Liver (tissue), 8 donors: ENCODE measurements at regions not wholly inside any gene's neighbourhood (a gene's known extent, or its start where the extent isn't known, plus 50 kb on each side); places are given as distances from the start of the nearest gene placed in this dataset.

ENCODE experiments used
- DNase-seq: peaks from one replicate; pipeline ENCODE4 v3.0.0-alpha.2; 2017; ENCODE audit warnings: low spot score
- H3K27ac ChIP-seq, 2 donors: one replicate each; pipeline ENCODE4 v1.7.0; 2013; ENCODE audit warnings: inconsistent platforms in 2 of 2, low read length in 2 of 2, control low read depth in 1 of 2, low read depth in 1 of 2, mild to moderate bottlenecking in 1 of 2
- H3K27me3 ChIP-seq, 4 donors: one replicate each; pipeline versions ENCODE4 v1.6.1 to v1.7.0; 2013; ENCODE audit warnings: low read length in 3 of 4, inconsistent platforms in 1 of 4, mild to moderate bottlenecking in 1 of 4, moderate library complexity in 1 of 4; ENCODE audit not compliant: control insufficient read depth in 4 of 4, insufficient read depth in 4 of 4
- H3K36me3 ChIP-seq, 4 donors: one replicate each; pipeline versions ENCODE4 v1.6.1 to v1.7.0; 2013; ENCODE audit warnings: low read length in 3 of 4, mild to moderate bottlenecking in 3 of 4, low read depth in 1 of 4, moderate library complexity in 1 of 4; ENCODE audit not compliant: control insufficient read depth in 4 of 4, insufficient read depth in 3 of 4
- H3K4me1 ChIP-seq, 4 donors: one replicate each; pipeline versions ENCODE4 v1.6.1 to v1.7.0; 2013; ENCODE audit warnings: low read length in 3 of 4, mild to moderate bottlenecking in 3 of 4, moderate library complexity in 1 of 4; ENCODE audit not compliant: control insufficient read depth in 4 of 4, insufficient read depth in 4 of 4
- H3K4me3 ChIP-seq, 3 donors: one replicate each; pipeline versions ENCODE4 v1.6.1 to v1.7.0; 2013; ENCODE audit warnings: low read length in 3 of 3, control low read depth in 1 of 3, low read depth in 1 of 3, mild to moderate bottlenecking in 1 of 3
- H3K9ac ChIP-seq, 2 donors: one replicate each; pipeline ENCODE4 v1.7.0; 2013; ENCODE audit warnings: low read length in 2 of 2, mild to moderate bottlenecking in 2 of 2, moderate library complexity in 2 of 2, control low read depth in 1 of 2, low read depth in 1 of 2
- H3K9me3 ChIP-seq, 4 donors: one replicate each; pipeline versions ENCODE4 v1.6.1 to v1.7.0; 2013; ENCODE audit warnings: low read length in 3 of 4; ENCODE audit not compliant: control insufficient read depth in 4 of 4
- ATF3 ChIP-seq: IDR thresholded peaks from 2 replicates; pipeline ENCODE4 v1.6.1; 2016; ENCODE audit warnings: antibody characterized with exemption
- CTCF ChIP-seq: fragments of 150-350 bp; IDR thresholded peaks from 2 replicates; pipeline ENCODE4 v1.5.1; 2017; ENCODE audit warnings: improper control_type of control experiment, low read depth, low read length; ENCODE audit not compliant: missing input control
- EGR1 ChIP-seq, 2 donors: IDR thresholded peaks; 2 replicates each; pipeline ENCODE4 v1.6.1; 2016 to 2018; ENCODE audit warnings: antibody characterized with exemption in 2 of 2, low read depth in 2 of 2
- FOXA1 ChIP-seq: IDR thresholded peaks from 2 replicates; pipeline ENCODE4 v1.6.1; 2016; ENCODE audit warnings: antibody characterized with exemption
- FOXA2 ChIP-seq: IDR thresholded peaks from 2 replicates; pipeline ENCODE4 v1.6.1; 2016; ENCODE audit warnings: antibody characterized with exemption
- GABPA ChIP-seq, 2 donors: IDR thresholded peaks in 1 of 2; conservative IDR thresholded peaks in 1 of 2; 2 replicates each; pipeline ENCODE4 v1.6.1; 2016; ENCODE audit warnings: antibody characterized with exemption in 2 of 2, mild to moderate bottlenecking in 1 of 2, moderate library complexity in 1 of 2
- HNF4A ChIP-seq, 2 donors: conservative IDR thresholded peaks; 2 replicates each; pipeline ENCODE4 v1.6.1; 2016; ENCODE audit warnings: antibody characterized with exemption in 2 of 2, mild to moderate bottlenecking in 2 of 2
- JUND ChIP-seq, 2 donors: IDR thresholded peaks; 2 replicates each; pipeline ENCODE4 v1.6.1; 2016; ENCODE audit warnings: antibody characterized with exemption in 2 of 2
- MAX ChIP-seq: IDR thresholded peaks from 2 replicates; pipeline ENCODE4 v1.6.1; 2016; ENCODE audit warnings: antibody characterized with exemption
- NR2F2 ChIP-seq: IDR thresholded peaks from 2 replicates; pipeline ENCODE4 v1.6.1; 2016; ENCODE audit warnings: antibody characterized with exemption
- RAD21 ChIP-seq, 2 donors: IDR thresholded peaks; 2 replicates each; pipeline ENCODE4 v1.6.1; 2016; ENCODE audit warnings: antibody characterized with exemption in 2 of 2, mild to moderate bottlenecking in 2 of 2
- REST ChIP-seq: IDR thresholded peaks from 2 replicates; pipeline ENCODE4 v1.6.1; 2016; ENCODE audit warnings: antibody characterized with exemption, mild to moderate bottlenecking
- RXRA ChIP-seq, 2 donors: IDR thresholded peaks; 2 replicates each; pipeline ENCODE4 v1.6.1; 2017 to 2018; ENCODE audit warnings: antibody characterized with exemption in 2 of 2, mild to moderate bottlenecking in 1 of 2
- SP1 ChIP-seq: IDR thresholded peaks from 2 replicates; pipeline ENCODE4 v1.6.1; 2018; ENCODE audit warnings: antibody characterized with exemption, mild to moderate bottlenecking
- TAF1 ChIP-seq: conservative IDR thresholded peaks from 2 replicates; pipeline ENCODE4 v1.6.1; 2016; ENCODE audit warnings: antibody characterized with exemption, mild to moderate bottlenecking
- YY1 ChIP-seq: IDR thresholded peaks from 2 replicates; pipeline ENCODE4 v1.6.1; 2016; ENCODE audit warnings: antibody characterized with exemption, mild to moderate bottlenecking
- ZBTB33 ChIP-seq: IDR thresholded peaks from 2 replicates; pipeline ENCODE4 v1.6.1; 2016; ENCODE audit warnings: antibody characterized with exemption
- WGBS: extraction: QIAGEN DNeasy Blood & Tissue Kit; methylation state at CpG from one replicate; pipeline ENCODE4 v1.1.7; 2013; 5-methylcytosine and 5-hydroxymethylcytosine counted together
- donor health status: healthy.
- donor health status: healthy.
- donor health status: healthy.
- donor health status: healthy.
- donor health status: healthy.

- H3K27ac ChIP-seq, result no peak overlapping the region
- no peaks in the 10 kb centered on the region for H3K4me1 ChIP-seq
- TF ChIP-seq NR2F2 (no peak), HNF4A (conservative IDR thresholded peaks at IDR 0.05) (no peak), MAX (no peak), GABPA (IDR thresholded peaks at IDR 0.05 in 1 of 2, conservative IDR thresholded peaks at IDR 0.05 in 1 of 2) (no peak), EGR1 (IDR thresholded peaks at IDR 0.05; ENCODE audit: low read depth in 2 of 2) (no peak), ATF3 (no peak), JUND (IDR thresholded peaks at IDR 0.05) (no peak), CTCF (no peak), RAD21 (IDR thresholded peaks at IDR 0.05) (no peak), ZBTB33 (no peak), FOXA1 (no peak), FOXA2 (no peak), REST (no peak)
- DNase-seq, result no peak
- no peak overlapping the region for H3K9ac ChIP-seq
- peaks cover 0 to 6% (median 0%) of the 10 kb centered on the region in 4 donors for H3K9me3 ChIP-seq
- no peaks in the 10 kb centered on the region for H3K27me3 ChIP-seq
- H3K4me3 ChIP-seq, result no peak overlapping the region
- H3K36me3 ChIP-seq, result no peaks in the 10 kb centered on the region
- 57% methylated on average over 2 of the region's 2 CpGs for WGBS
Observed at GRCh38 chr22:49431551-49431950, 396.1 kb downstream of the BRD1 start.

- WGBS, result 39% methylated on average over 7 of the region's 7 CpGs
- no peaks in the 10 kb centered on the region for H3K27me3 ChIP-seq
- H3K9ac ChIP-seq, result no peak overlapping the region
Observed at GRCh38 chr22:49429066-49429465, 398.6 kb downstream of the BRD1 start.

More at GRCh38 chr22:49429066-49429465, 398.6 kb downstream of the BRD1 start:
- TF ChIP-seq FOXA2, result no peak
- no peak for TF ChIP-seq YY1
- TF ChIP-seq TAF1, result no peak
- no peak for TF ChIP-seq SP1
- no peak for TF ChIP-seq MAX
- no peak for TF ChIP-seq CTCF
- no peak for TF ChIP-seq NR2F2
- TF ChIP-seq RAD21 (IDR thresholded peaks at IDR 0.05), result no peak
- no peak for TF ChIP-seq ZBTB33
- TF ChIP-seq RXRA (IDR thresholded peaks at IDR 0.05), result no peak
- no peak for TF ChIP-seq ATF3
- no peak for TF ChIP-seq JUND (IDR thresholded peaks at IDR 0.05)
- Histone ChIP-seq H3K9me3 (peaks cover 0 to 1% (median 0%) of the 10 kb centered on the region in 4 donors), H3K4me1 (no peaks in the 10 kb centered on the region), H3K36me3 (no peaks in the 10 kb centered on the region), H3K4me3 (no peak overlapping the region), H3K27ac (no peak overlapping the region)
- no peak for DNase-seq
